GM18858 (cell line): ENCODE measurements at regions not wholly inside any gene's neighbourhood (a gene's known extent, or its start where the extent isn't known, plus 50 kb on each side); places are given as distances from the start of the nearest gene placed in this dataset.
A peak's percentile ranks its signal among the peaks of the same experiment; 100 is the strongest.
"Not testable (repeated sequence)": the region's sequence is repeated elsewhere in the genome, so short reads cannot be mapped to it uniquely, and the experiment has no call there.

Source experiments
- ATAC-seq: cut with Tn5 transposase; IDR thresholded peaks from one replicate; pipeline ENCODE4 v1.9.1; 2021; ENCODE audit not compliant: unreplicated experiment

DNA sequence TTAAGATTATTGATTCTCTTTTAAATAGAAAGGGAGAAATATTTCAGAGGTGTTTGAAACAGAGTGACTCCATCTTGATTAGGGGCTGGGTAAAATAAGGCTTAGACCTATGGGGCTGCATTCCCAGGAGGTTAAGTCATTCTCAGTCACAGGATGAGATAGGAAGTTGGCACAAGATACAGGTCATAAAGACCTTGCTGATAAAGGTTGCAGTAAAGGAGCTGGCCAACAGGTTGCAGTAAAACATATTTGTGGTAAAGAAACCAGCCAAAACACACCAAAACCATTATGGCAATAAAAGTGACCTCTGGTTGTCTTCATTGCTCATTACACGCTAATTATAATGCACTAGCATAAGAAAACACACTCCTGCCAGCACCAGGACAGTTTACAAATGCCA is 165.0 kb downstream of the SPIN4 start:
- ATAC-seq, result no peak

DNA sequence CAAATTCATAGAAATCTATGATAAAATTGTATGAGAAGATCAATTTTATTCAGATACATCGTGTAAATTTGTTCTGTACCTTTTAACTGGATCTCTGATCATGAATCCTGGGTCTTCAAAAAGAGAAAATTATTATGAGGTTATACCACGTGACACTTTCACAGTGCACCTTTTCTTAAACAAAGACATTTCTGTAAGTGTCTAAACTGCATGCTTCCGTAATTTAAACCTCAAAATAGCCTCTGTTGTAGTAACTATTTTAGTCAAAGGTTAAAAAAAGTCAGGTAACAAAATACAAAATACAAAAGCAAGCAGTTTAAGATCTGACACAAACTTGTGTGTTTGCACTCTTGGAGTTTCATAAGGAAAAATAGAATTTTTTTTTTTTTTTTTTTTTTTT is 171.3 kb downstream of the SPIN4 start:
- not testable (repeated sequence) for ATAC-seq

DNA sequence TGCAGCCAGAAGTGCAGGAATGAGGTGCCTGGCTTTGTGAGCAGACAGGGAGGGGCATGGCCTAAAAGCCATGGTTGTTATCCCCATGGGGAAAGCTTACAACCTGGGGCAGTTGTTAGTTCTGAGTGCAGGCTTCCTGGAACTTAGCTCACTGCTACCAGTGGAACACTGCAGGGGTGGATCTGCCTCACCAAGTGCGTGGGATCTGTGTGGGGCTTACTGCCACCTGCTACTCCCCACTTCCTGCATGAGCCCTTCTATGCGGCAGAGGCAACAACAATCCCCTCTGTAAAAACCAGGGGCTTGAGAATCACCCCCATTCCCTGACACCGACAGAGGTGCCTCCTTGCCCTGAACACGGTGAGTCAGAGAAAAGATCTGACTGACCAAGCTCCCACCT is 174.6 kb downstream of the SPIN4 start:
- not testable (repeated sequence) for ATAC-seq

DNA sequence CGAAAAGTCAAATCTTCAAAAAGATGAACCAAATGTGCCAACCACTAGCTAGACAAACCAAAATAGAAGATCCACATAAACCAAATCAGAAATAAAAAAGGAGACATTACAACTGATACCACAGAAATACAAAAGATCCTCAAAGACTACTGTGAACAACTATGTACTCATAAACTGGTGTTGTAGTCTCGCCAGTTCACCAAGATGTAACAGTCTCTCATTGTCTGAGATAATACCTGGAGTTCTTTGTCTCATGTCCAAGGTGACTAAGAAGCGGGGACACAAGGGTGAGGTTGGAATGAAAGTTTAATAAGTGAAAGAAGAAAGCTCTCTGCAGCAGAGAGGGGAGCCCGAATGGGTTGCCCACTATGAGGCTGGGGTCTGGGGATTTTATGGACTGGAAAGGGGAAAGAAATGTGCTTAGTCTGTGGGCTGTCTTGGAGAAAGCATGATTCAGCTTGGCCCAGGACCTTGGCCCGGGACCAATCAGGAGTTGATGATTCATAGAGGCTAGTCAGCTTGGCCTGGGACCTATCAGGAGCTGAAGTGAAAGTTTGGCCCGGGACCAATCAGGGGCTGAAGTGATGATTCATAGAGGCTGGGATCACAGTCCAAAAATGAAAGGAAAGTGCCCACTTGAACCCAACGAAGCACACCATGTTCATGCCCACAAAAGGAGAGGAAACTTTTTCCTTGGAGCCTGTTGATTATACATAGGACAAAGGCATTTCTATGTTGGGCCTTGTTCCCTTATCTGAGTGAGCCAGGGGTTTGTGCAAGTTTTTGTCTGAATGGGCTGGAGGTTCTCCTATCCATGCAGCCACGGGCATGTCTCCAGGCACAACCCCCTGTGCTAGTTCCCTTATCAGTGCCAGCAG is 177.1 kb downstream of the SPIN4 start:
- not testable (repeated sequence) for ATAC-seq

DNA sequence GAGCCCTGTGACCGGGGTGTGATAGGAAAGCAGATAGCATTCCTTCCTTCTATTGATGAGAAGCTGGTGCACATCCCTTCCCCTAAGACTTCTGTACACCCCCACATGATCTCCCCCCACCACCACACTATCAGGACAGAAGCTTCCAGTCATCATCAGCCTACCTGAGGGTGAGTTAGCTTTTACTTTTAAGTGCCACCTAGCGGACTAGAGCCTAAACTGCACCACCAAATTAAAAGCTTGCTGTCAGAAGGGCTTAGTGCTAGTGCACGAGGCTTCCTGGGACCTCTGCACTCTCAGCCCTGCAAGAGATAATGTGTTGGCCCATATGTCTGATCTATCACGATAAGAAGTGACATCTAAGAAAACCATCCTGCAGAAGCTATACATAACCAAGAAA is 181.7 kb downstream of the SPIN4 start:
- ATAC-seq, result peak; percentile 65

DNA sequence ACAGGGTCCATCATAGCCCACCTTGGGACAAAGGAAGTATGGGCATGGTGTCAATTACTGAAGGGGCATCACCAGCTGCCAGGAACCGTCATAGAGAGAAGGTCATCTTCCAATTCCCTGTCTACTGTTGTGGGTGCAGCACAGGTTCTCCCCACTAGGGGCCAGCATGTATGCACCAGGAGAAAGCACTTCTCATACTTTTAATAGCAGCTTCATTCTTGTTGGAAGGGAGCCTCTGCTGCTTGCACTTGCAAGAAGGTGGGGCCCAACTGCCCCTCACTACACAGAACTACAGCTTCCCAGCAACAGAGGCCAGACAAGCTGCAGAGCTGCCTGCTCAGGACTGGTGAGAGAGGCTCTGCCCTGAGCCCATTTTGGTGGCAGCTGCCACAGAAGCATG is 182.2 kb downstream of the SPIN4 start:
- ATAC-seq, result not testable (repeated sequence)

DNA sequence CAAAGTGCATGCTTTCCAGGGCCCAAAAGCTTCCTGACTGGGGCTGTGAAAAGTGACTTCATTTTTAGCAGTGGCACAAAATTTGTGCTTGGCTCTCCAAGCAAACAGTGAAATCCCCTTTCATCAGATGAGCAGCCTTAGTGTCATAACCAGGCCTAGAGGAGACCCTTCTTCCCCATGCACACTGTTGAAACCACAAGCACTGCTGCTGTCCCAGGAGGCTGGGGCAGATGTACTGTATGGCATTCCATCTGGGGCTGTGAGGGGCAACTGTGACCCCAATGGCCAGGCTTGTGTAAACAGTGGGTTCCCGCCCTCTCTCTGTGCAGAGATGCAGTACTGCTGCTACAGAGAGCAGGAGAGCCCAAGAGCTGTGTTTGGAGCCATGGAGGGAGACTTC is 184.1 kb downstream of the SPIN4 start:
- ATAC-seq, result not testable (repeated sequence)

DNA sequence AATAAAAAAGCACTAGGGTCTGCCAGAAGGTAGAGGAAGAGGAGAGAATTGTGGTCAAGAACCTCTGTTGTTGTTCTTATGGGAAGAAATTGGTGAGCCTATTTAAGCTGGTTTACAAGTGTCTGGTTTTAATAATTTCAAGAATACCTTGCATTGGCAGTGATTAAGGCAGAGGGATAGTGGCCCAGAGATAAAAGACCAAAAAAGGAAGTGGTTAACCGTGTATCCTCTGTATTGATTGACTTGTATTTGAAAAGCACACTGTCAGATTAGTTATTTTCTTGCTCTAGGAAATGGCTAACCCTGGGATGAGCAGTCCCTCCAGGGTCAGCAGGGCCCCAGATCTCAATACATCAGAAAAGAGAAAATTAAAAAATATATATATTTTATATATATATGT is 190.1 kb downstream of the SPIN4 start:
- not testable (repeated sequence) for ATAC-seq

DNA sequence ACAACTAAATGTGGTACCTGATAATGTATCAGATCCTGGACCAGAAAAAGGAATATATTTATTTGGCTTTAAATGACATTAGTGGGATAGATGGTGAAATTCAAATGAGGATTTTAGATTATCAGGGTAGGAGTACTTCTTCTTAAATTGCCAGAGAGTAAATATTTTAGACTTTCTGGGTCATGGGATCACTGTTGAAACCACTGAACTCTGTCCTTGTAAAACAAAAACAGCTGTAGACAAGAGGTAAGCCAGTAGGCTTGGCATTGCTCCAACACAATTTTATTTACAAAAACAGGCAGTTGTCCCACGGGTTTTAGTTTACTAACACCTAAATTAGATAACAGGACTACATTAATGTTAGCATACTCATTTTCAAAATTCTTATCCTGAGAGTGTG is 190.8 kb downstream of the SPIN4 start:
- not testable (repeated sequence) for ATAC-seq

DNA sequence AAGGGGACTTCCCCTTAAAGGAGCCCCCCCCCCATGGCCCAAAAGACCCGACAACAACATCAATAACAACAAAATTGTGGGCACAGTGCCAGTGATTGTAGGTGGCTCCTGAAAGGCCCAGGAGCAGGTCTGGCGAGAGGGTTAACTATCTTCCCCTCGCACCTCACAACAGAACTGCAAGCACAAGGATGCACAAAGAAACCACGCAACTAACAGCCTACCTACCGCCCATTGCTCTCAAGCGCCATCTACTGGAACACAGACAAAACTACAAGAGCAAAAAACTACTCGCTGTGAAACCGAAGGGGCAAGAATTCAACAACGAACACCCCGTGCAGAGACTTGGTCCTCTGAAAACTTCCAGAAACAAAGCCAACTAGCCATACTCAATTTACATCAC is 205.6 kb downstream of the SPIN4 start:
- not testable (repeated sequence) for ATAC-seq

DNA sequence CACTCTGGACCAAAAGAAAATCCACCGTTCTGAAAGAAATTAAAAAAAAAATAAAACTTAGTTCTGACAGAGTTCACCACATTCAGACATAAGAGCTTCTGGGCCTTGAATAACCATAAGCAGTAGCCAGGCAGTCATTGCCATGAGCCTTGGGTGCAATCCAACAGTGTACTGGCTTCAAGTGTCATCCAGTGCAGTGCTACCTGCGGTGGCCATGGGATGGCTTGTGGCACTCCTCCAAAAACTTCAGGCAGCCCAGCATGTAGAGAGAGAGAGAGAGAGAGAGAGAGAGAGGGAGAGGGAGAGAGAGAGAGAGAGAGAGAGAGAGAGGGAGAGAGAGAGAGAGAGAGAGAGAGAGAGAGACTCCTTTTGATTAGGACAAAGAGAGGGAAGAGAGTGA is 208.5 kb downstream of the SPIN4 start:
- ATAC-seq, result not testable (repeated sequence)

DNA sequence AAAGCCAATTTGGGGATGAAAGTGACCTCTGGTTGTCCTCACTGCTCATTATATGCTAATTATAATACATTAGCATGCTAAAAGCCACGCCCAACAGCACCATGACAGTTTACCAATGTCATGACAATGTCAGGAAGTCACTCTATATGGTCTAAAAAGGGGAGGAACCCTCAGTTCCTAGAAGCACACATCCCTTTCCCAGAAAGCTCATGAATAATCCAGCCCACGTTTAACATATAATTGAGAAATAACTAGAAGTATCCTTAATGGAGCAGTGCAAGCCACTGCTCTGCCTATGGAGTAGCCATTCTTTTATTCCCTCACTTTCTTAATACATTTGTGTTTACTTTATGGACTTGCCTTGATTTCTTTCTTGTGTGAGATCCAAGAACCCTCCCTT is 215.3 kb downstream of the SPIN4 start:
- not testable (repeated sequence) for ATAC-seq

DNA sequence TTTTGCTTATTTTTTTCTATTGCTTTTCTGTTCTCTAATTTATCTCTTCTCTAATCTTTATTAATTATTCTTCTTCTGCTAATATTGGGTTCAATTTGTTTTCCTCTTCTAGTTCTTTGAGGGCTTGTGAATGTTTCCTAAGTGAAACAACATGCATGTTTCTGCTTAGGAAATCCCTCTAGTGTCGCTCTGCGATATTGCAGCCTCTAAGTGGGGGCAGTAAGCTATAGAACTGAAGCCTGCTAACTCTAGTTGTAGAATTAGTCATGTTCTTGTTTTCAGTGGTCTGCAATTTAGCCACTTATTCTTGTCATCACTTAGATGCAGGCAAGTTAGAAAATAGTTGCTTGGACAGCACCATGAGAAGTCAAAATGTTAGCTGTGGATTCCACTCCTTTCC is 222.6 kb downstream of the SPIN4 start:
- peak; percentile 92 for ATAC-seq

DNA sequence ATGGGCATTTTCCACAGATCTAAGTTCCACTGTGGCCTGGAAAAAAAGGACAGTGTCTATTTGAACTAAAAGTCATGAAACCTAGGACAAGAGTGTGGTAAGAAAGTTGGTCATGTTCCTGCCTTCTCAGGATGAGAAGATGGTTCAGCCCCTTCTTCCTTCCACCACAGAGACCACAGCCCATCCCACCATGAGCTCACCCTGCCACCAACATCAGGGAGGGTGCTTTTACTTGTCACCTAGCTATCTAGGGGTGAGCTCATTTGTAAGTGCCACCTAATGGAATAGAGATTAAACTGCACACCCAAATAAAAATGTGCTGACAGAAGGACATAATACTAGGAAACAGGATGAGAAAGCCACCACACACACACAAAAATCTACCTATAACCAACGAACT is 235.9 kb downstream of the SPIN4 start:
- no peak for ATAC-seq

DNA sequence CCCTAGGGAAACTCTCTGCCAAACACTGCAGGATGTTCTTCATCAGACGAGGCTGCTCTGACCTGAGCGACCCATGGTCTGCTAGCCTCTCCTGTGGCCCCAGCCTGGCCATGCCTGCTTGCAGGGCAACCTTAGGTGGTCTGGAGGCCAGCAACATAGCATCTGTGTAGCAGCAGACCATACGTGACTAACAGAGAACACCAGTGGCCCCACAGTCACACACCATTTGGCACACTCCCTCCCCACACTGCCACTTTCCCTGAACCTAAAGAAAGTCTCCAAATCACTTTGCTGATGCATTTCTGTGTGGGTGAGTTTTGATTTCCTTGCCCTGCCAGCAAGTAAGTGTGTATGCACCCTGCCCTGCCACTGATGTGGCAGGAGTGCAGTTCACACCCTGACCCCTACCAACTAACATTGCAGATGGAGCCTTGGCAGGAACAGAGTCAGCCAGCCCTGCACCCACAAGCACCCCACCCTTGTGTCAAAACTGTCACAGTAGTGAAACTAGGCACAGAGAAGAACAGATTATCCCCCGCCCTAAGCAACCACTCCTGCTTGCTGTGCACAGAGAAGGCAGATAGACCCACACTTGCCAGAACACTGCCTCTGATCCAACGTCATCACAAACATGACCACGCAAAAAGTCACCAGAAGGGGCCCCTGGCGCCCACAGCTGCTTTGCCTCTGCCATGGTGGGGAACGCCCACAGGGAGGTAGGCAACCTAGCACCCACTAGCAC is 249.1 kb downstream of the SPIN4 start:
- no peak for ATAC-seq

DNA sequence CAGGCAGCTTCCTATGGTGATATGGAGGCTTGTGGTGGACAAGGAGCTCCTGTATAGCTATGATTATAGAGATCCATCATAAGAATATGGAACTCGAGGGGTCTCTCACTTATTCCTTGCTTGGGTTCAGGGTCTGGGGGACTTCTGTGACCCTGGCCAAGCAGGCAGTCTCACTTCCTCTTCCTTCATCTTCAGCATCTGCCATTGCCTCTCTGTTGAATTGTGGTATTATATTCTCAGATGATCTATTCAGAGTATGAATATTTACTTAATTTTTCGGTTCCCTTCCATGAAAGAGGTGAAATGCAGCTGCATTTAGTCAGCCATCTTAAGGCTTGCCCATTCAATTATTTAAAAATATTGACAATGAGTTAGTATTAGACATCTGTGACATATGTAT is 292.9 kb downstream of the SPIN4 start:
- no peak for ATAC-seq

DNA sequence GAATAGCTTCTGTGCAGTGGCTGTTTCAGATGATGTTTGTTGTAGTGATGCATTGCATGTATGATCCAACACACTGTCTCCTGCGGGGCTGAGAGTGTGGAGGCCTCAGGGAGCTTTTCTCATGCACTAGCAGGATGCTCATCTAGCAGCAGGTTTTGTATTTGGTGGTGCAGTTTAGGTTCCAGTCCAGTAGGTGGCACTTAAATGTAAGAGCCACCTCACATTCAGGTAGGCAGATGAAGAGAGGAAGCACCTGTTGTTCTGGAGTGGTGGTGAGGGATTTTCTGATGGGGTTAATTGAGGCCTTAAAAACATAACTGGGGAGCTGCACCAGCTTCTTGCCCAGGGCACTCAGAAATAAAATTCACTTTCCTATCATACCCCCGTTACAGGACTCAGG is 300.9 kb downstream of the SPIN4 start:
- no peak for ATAC-seq

DNA sequence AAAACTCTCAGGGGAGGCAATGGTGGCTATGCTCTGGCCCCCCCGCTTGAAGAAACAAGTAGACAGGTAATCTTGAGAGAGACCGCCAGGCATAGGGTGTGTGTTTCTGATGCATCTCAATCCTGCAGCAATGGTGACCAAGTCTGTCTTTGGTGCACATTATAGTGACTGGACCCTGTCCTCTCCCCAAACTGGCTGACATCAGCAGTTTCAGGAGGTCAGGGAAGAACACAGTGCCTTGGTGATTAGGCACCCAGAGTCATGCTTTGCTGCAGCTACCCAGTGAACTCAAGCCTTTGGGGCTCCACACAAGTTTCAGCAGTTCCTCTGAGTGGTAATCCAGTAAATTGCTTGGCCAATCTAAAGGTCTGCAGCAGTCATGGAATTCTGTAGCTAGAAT is 318.3 kb downstream of the SPIN4 start:
- no peak for ATAC-seq

DNA sequence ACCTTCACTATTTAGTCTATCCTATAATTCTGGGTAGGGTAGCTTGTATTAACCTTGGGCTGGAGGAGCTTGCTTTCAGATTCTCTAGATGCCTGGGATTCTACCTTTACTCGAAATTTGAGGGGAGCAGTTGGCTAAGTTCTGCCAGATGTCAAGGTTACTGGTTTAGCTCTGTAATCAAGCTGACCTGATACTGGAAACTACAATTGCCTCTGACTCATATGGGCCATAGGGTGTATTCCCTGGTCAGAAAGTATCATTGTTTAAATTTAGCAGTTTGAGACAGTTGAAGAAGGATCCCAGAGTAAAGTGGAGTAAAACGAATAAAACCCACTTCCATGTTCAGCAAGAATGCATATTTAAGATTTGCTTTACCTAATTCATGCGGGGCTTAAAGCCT is 337.6 kb downstream of the SPIN4 start:
- no peak for ATAC-seq

DNA sequence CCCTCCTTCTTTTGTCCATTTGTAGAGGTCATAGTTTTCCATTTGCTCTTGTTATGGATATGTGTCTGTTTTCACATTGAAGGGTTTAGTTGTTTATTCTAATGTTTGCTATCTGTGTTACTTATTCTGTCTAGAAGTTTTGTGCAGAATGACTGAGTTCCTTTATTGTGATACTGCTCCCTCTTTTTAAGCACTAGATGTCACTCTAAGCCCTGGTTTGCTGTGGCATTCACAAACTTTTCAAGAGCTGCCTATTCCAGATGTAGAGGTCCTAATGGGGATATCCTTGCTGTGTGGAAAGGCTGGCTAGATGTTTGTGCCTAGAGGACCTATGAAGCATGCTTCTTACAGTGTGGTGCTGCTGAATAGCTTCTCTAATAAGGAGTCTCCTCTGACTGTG is 338.6 kb downstream of the SPIN4 start:
- no peak for ATAC-seq

DNA sequence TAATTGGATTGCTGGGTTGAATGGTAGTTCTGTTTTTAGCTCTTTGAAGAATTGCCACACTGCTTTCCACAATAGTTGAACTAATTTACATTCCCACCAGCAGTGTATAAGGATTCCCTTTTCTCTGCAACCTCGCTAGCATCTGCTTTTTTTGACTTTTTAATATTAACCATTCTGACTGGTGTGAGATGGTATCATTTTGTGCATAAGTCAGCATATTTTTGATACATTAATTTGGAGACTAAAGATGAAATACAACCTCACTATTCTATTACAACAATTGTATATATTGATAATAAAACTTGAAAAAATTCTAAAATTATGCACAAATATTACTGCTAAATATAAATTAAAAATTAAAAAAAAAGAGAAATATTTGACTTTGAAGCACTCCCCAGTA is 350.9 kb downstream of the SPIN4 start:
- not testable (repeated sequence) for ATAC-seq
